Islet precursor cell (in vitro differentiated cells): ENCODE measurements at regions not wholly inside any gene's neighbourhood (a gene's known extent, or its start where the extent isn't known, plus 50 kb on each side); places are given as distances from the start of the nearest gene placed in this dataset.
"Not testable (repeated sequence)": the region's sequence is repeated elsewhere in the genome, so short reads cannot be mapped to it uniquely, and the experiment has no call there.

Experiments used
- DNase-seq: peaks from one replicate; pipeline ENCODE4 v3.0.0-alpha.2; 2018

GRCh38 chr11:44388828-44389657, 79.1 kb upstream of the ALX4 start:
- no peak for DNase-seq

DNA sequence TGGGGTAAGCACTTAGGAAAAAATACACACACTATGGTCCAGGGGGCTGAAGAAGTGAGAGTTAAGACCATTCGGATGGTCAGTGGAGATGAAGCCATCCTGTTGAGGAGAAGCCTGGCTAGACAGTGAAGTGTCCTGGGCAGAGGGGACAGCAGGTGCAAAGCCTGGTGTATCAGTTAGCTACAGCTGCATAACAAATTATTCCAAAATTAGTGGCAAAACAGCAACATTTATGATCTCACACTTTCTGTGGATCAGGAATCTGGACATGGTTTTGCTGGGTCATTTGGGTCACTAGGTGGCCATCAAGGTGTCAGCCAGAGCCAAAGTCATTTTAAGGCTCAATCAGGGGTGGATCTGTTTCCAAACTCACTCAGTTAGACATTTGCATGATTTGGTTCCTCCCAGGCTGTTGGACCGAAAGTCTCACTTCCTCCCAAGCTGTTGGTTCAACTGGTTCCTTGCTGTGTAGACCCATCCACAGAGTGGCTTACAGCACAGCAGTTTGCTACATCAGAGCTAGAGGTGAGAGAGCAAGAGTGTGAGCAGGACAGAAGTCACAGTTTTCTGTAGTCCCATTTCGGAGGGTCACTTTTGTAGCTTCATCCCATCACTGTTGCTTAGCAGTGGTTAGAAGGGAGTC, 80.1 kb upstream of the ALX4 start:
- no peak for DNase-seq

- DNase-seq, result not testable (repeated sequence)
Measured at GRCh38 chr11:44391004-44391403, 81.1 kb upstream of the ALX4 start.

- not testable (repeated sequence) for DNase-seq
Measured at GRCh38 chr11:44396746-44397145, 86.8 kb upstream of the ALX4 start.

DNA sequence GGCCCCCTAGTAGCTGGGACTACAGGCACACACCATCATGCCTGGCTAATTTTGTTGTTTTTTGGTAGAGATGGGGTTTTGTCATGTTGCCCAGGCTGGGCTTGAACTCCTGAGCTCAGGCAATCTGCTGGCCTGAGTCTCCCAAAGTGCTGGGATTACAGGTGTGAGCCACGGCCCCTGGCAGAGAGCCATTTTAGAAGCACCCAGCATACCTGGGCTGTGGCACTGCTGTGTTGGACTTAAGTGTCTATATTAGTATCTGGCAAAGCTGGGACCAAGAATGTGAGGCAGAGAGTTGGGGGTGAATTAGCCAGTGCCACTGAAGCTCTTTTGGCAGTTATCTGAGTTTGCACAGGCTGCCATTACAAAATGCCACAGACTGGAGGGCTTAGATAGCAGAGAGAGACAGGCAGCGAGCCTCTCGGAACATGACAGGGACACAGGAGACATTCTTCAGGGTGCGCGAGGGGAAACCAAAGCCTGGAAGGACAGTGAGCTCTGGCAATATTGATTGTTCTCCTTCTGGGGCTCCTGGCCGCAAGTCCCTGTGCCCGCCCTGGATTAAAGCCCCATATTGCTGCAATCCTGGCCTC, 87.7 kb upstream of the ALX4 start:
- DNase-seq, result no peak

- no peak for DNase-seq
Measured at GRCh38 chr11:44398266-44399030, 88.5 kb upstream of the ALX4 start.

DNA sequence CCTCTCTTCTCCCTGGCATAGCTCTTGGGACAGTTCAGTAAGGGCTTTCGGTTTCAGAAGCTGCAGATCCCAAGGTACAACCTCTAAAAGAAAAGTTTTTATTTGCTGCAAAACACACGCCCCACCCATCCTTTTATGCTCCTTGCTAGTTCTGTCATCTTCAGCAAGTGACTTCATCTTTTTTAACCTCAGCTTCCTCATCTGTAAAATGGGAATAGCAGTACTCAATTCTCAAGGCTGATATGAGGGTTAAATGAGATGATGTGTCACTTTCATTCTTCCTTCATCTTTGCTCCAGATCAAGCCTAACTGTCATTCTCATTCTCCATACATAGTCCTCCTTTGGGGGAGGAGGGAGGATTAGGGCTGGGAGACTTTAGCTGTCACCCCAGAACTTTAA, 90.0 kb upstream of the ALX4 start:
- no peak for DNase-seq

DNA sequence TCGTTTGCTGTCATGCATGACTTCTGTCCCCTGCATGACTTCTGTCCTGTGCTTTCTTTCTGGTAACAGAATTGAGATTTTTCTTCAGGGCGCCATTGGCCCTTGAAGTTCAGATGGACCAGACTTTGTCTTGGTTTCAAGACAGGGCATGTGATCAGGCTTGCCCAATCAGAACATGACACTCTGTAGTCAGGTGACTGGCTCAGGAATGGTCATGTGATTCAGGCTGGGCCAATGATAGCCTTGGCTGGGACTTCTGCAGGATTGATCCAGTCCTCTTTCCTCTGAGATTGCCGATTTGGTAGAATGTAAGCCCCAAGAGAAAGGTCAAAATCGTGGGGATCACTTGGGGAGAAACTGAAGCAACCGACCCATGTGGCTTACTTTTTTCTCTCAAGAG, 90.5 kb upstream of the ALX4 start:
- no peak for DNase-seq

DNA sequence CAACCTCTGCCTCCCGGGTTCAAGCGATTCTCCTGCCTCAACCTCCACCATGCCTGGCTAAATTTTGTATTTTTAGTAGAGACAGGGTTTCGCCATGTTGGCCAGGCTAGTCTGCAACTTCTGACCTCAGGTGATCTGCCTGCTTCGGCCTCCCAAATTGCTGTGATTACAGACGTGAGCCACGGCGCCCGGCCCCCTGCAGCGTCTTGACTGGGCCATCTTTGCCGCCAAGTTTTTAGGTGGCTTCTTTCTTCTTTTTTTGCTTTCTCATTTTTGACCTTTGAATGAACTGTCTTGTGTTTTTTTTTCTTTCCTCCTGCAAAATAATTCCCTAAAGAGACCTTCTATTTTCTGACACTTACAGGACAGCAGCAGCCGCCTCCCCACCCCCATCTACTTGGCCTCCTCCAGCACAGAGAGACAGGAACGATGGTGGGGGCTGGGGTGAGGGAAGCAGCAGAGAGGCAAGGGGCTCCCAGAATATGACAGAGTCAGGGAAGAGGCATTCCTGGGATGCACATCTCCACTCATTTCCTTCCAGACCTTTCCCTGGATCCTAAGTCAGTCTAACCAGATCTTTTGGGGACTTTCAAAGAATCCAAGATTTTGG, 92.6 kb upstream of the ALX4 start:
- DNase-seq, result no peak

DNA sequence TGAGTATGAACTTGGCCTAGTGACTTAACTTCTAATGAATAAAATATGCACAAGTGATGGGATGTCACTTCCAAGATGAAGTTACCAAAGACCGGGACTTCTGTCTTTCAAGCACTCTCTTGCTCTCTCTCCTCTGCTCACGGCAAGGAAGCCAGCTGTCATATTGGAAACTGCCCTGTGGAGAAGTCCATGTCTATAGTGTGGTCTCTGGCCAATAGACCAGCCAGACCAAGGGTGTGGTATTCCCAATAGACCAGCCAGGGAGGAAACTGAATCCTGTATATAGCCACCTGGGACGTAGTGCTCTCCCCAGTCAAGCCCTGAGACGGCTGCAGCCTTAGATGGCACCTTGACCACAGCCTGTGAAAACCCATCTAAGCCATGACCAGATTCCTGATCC, 93.2 kb upstream of the ALX4 start:
- DNase-seq, result no peak

DNA sequence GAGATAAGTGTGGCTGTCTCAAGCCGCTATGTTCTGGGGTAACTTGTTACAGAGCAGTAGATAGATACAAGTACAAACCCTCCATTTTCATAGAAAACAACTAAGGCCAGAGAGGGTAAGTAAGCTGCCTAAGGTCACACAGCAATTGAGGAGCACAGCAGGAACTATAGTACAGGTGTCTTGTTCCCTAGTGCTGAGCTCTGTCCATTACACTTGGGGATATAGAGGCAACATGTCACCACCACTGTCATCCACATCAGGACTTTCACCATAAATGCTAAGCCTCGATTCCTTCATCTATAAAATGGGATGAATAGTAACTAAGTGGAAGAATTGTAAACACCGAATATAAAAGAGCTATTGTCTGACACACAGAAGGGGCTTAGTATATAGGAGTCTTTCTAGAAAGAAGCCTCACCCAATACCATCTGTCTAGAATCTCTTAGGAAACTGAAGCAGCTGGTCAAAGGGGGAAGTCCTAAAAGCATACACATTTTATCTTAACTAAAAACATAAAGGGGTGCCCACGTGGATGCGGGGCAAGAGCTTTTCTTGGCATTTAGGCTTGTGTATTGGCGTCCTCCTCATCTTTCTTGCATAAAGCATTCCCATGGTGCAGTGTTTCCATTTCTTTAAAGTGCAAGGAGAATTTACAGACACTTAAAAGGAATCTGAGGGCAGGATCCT, 93.8 kb upstream of the ALX4 start:
- DNase-seq, result no peak

- DNase-seq, result no peak
Measured at GRCh38 chr11:44404301-44404700, 94.4 kb upstream of the ALX4 start.

- no peak for DNase-seq
Measured at GRCh38 chr11:44404736-44405395, 94.9 kb upstream of the ALX4 start.

DNA sequence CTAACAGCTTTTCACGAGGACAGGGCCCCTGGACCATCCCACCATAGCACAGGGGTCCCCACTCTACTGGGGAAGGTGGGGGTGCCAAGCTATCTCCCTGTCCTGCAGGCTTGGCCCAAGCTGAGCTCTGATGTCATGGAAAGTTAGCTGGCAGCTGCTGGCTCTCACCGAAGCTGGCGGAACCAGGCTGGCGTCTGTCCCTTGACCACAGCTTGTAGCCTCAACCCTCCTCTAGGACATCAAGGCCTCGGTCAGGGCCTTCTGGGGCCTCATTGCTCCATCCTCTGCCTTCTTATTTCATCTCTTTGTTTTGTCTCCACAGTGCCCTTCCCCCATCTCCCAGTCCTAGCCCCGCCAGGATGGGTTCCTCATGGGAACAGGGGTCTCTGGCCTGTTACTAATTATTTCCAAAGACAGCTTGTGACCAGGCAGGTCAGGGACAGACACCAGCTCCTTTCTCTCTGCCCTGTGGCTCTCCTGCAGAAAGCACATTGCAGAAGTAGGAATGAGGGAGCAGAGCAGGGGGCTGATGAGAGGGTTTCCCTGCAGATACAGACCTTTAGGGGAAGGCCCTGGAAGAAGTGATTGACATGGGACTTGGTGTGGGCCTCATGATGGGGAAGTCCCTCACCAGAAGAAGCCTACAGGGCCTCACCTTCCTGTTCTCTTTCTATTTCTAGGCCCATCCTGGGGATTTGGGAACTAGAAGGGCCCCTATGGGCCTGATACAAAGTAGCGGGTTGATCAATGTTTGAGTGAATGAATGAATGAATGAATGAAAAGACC, 97.5 kb upstream of the ALX4 start:
- DNase-seq, result no peak

- DNase-seq, result no peak
Measured at GRCh38 chr11:44408141-44408540, 98.2 kb upstream of the ALX4 start.

DNA sequence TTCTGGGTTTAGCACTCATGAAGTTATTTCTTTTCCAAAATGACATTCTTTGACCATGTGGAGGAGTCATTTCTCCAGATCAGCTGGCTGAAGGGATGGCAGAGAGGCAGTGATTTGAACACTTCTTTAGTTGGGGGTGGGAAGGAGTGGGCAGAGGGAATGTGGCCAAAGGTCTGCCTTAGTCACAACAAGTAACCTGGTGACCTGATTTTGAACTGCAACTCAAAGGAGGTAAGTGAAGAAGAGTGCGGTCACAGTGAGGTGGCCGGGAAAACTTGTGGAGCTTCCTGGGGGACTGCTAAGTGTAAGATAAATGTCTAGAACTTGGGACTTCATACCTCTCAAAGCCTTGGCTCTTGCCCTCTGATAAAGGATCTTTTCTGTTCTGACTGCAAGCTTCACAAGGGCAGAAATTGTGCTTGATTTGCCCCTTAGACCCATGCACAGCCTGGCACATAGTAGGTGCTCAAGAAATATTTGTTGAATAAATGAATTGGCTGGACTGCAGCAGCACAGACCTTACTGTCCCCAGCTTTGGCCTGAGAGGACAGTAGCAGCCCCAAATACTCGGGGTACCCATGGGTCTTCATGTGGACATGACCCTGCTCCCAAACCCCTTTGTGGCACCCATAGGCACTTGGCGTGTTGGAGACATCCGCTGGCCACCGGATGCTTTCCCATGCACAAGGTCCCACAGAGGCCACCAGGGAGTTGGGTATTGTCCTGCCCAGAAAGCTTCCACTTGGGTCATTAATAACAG, 99.0 kb upstream of the ALX4 start:
- DNase-seq, result no peak

DNA sequence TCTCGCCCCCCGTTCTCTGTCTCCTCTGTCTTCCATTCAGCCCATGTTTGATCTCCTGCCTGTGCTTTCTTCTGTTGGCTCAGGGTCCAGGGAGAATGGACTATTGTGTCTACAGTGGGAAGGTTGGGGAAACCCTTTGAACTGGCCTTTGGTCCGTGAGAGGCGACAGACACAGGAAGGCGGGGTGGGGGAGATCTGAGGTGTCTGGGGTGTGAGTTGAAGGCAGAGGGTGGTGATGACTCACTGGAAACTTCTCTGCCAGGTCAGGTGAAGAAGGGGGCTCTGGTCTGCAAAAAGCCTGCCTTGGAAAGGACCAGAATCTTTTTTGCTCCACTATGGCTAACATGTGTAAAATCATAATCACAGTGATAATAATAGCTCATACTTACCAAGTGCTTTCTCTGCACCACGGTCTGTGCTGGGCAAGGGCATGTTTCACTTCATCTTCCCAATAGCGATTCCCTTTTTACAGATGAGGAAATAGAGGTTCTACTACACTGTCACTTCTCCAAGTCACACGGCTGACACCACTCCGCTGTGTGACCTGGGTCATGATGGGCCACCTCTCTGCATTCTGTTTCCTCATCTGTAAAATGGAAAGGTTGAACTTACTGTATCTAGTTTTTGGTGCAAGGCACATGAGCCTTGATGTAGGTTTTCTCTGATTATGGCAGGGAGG, 99.8 kb upstream of the ALX4 start:
- DNase-seq, result no peak

DNA sequence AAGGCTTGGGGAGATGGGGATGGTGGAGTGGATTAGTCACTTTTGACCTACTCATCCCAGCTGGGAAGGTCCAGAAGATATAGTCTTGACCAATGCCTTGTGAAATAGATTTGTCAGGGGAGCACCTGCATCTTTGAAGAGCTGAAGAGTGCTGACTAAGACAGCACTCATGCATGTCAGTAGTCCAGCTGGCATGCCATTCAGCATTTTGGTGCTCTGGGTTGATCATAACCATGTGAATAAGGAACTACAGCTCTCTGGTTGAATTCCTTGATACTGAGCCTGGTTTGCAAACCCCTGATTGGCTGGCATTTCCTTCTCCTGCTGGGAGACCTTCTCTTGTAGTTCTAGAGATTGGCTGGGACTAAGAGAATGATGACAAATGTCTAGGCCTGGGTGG, 106.8 kb upstream of the ALX4 start:
- peak; percentile 22 for DNase-seq

DNA sequence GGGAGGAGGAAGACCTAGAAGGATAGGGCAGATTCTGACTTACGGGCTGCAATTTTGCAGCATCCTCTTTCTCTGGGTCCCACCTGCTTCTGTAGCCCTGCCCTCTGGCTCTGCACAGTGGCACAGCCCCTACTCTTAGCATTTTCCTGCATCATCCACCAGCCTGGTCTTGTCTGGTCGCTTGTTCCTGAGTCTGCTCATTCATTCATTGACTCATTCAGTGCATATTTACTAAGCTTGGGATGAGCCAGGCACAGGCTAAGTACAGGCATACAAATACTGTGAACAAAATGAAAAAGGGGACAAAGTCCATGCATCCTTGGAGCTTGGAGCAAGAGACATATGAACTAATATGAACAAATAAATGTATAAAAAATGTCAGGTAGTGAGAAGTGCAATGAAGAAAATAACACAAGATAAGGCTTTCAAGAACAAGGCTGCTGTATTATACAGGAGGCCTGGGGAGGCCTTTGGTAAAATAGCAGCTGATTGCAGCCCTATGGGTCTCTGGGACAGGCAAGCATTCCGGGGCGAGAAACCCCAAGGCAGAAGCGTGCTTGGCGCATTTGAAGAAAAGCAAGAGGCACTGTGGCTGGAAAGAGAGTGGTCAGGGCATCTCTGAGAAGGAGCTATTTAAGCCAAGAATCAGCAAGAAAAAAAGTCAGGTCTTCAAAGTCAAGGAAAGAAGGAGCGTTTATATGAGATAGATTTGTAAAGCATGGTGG, 108.0 kb upstream of the ALX4 start:
- DNase-seq, result peak; percentile 35
